Uterus (tissue), 3 donors: ENCODE measurements at regions not wholly inside any gene's neighbourhood (a gene's known extent, or its start where the extent isn't known, plus 50 kb on each side); places are given as distances from the start of the nearest gene placed in this dataset.
"Not testable (repeated sequence)": the region's sequence is repeated elsewhere in the genome, so short reads cannot be mapped to it uniquely, and the experiment has no call there.

Source experiments
- DNase-seq, 2 donors: peaks; one replicate each; pipeline ENCODE4 v3.0.0-alpha.2; 2019 to 2020
- H3K27ac ChIP-seq, 2 donors: fragments of 200-600 bp; sonication (generic); 1 replicate in 1 of 2; 2 replicates in 1 of 2; pipeline ENCODE4 v1.5.1; 2016 to 2018
- H3K27me3 ChIP-seq, 2 donors: fragments of 200-600 bp; sonication (generic); one replicate each; pipeline ENCODE4 v1.5.1; 2018 to 2019; ENCODE audit warnings: control low read depth in 1 of 2
- H3K36me3 ChIP-seq, 2 donors: fragments of 200-600 bp; sonication (generic); one replicate each; pipeline ENCODE4 v1.5.1; 2019; ENCODE audit warnings: control low read depth in 1 of 2
- H3K4me1 ChIP-seq, 2 donors: fragments of 200-600 bp; sonication (generic); one replicate each; pipeline ENCODE4 v1.5.1; 2018 to 2019; ENCODE audit warnings: control low read depth in 1 of 2
- H3K4me3 ChIP-seq, 2 donors: fragments of 200-600 bp; sonication (generic); 1 replicate in 1 of 2; 2 replicates in 1 of 2; pipeline ENCODE4 v1.5.1; 2018 to 2019; ENCODE audit warnings: mild to moderate bottlenecking in 1 of 2
- H3K9me3 ChIP-seq, 2 donors: fragments of 200-600 bp; sonication (generic); one replicate each; pipeline ENCODE4 v1.5.1; 2019; ENCODE audit warnings: control low read depth in 1 of 2
- POLR2A ChIP-seq, 2 donors: fragments of 450-650 bp; IDR thresholded peaks; one replicate each; pipeline ENCODE4 v1.6.1; 2016; ENCODE audit warnings: antibody characterized with exemption in 2 of 2, mild to moderate bottlenecking in 1 of 2, moderate library complexity in 1 of 2
- intact Hi-C: fragments of 100-400 bp; cut with DNase I; formaldehyde crosslinking; loops from one replicate; pipeline ENCODE4 v1.15.1; 2023; ENCODE audit warnings: low total_unique reads
- TF ChIP-seq, protein P1 (sequence below), 4 experiments: fragments of 200-600 bp in 2 of 4; fragments of 450-650 bp in 2 of 4; sonication (generic) in 2 of 4; IDR thresholded peaks; one replicate each; pipeline ENCODE4 v1.5.1; 2016 to 2019; ENCODE audit warnings: antibody characterized with exemption in 4 of 4, mild to moderate bottlenecking in 2 of 4, moderate library complexity in 1 of 4
- donor health status: DM: yes; HTN: yes; CAD: no.

DNA sequence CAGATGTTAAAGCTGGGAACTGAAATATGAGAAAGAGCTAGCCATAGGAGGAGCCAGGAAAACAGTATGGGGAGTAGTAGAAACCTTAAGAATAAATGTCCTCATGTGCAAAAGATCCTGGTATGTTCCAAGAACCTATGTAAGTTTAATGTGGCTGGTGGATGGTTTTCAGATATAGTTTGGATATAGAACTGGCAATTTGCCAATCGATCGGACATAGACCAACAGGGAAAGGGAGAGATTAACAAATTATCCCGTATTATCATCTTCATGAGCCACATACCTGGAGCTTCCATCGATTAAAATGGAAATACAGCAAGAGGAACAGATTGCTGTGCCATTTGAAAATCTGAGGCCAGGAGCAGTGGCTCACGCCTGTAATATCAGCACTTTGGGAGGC lies 388.7 kb downstream of the PRELID2 start:
- H3K36me3 ChIP-seq, result no peaks in the 10 kb centered on the region
- DNase-seq, result no peak
- intact Hi-C loops, result no loop called here
- no peak overlapping the region for H3K4me3 ChIP-seq
- H3K4me1 ChIP-seq, result no peaks in the 10 kb centered on the region
- no peaks in the 10 kb centered on the region for H3K9me3 ChIP-seq
- TF ChIP-seq, protein P1, sequence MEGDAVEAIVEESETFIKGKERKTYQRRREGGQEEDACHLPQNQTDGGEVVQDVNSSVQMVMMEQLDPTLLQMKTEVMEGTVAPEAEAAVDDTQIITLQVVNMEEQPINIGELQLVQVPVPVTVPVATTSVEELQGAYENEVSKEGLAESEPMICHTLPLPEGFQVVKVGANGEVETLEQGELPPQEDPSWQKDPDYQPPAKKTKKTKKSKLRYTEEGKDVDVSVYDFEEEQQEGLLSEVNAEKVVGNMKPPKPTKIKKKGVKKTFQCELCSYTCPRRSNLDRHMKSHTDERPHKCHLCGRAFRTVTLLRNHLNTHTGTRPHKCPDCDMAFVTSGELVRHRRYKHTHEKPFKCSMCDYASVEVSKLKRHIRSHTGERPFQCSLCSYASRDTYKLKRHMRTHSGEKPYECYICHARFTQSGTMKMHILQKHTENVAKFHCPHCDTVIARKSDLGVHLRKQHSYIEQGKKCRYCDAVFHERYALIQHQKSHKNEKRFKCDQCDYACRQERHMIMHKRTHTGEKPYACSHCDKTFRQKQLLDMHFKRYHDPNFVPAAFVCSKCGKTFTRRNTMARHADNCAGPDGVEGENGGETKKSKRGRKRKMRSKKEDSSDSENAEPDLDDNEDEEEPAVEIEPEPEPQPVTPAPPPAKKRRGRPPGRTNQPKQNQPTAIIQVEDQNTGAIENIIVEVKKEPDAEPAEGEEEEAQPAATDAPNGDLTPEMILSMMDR (IDR thresholded peaks at IDR 0.05), result no peak
- no peak for TF ChIP-seq POLR2A (IDR thresholded peaks at IDR 0.05)
- H3K27ac ChIP-seq, result no peak overlapping the region
- no peaks in the 10 kb centered on the region for H3K27me3 ChIP-seq

DNA sequence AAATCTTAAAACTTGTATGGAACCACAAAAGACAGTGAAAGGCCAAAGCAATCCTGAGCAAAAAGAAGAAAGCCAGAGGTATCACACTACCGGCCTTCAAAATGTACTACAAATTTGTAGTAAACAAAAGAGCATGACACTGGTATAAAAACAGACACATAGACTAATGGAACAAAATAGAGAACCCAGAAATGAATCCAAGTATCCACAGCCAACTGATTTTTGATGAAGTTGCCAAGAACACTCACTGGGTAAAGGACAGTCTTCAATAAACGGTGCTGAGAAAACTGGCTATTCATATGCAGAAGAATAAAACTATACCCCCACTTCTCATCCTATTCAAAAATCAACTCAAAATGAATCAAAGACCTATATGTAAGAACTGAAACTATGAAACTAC lies 390.1 kb downstream of the PRELID2 start:
- H3K9me3 ChIP-seq, result no peaks in the 10 kb centered on the region
- H3K4me3 ChIP-seq, result no peak overlapping the region
- intact Hi-C loops, result no loop called here
- TF ChIP-seq, protein P1 (IDR thresholded peaks at IDR 0.05), result no peak
- TF ChIP-seq POLR2A (IDR thresholded peaks at IDR 0.05), result no peak
- no peak for DNase-seq
- no peaks in the 10 kb centered on the region for H3K4me1 ChIP-seq
- H3K27ac ChIP-seq, result no peak overlapping the region
- no peaks in the 10 kb centered on the region for H3K36me3 ChIP-seq
- H3K27me3 ChIP-seq, result no peaks in the 10 kb centered on the region

DNA sequence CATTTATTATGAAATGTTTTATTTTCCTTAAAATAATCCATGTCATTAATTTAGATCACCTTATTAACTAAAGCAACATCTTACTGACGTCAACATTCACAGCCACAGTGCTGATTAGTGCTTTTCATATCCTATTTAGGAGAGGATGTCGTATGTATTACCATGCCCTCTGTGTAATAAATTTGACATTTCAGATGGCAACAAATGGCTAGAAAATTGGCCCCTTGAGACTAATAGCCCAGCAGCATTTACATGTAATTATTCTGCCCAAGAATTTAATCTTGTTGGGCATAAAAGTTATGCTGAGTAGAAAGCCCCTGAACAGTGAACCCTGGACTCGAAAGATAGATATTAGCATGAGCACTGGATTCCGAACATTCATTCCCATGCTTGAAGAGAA lies 391.2 kb downstream of the PRELID2 start:
- no peak for DNase-seq
- Histone ChIP-seq H3K4me1 (no peaks in the 10 kb centered on the region), H3K9me3 (no peaks in the 10 kb centered on the region), H3K36me3 (no peaks in the 10 kb centered on the region), H3K4me3 (no peak overlapping the region), H3K27ac (no peak overlapping the region), H3K27me3 (no peaks in the 10 kb centered on the region)
- TF ChIP-seq POLR2A (IDR thresholded peaks at IDR 0.05), result no peak
- TF ChIP-seq, protein P1 (IDR thresholded peaks at IDR 0.05), result no peak
- intact Hi-C loops, result no loop called here

DNA sequence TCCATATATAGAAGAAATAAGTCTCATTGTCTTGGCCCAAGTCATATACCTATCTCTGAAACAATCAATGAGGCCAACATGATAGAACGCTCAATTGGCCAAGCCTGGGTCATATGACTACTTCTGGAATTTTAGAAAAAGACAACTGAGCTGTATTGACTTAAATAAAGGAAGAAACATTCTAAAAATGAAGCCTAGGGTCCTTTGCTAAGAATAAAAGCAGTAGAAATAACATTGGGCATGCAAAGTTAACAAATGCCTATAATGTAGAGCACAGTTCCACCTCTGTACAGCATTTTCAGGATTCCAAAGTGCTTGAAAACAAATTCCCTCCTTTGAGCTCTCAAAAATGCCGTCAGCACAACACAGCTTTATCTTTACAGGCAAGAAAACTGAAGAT lies 391.8 kb downstream of the PRELID2 start:
- no peaks in the 10 kb centered on the region for H3K4me1 ChIP-seq
- intact Hi-C loops, result no loop called here
- no peaks in the 10 kb centered on the region for H3K36me3 ChIP-seq
- H3K27me3 ChIP-seq, result no peaks in the 10 kb centered on the region
- H3K9me3 ChIP-seq, result no peaks in the 10 kb centered on the region
- H3K4me3 ChIP-seq, result no peak overlapping the region
- H3K27ac ChIP-seq, result no peak overlapping the region
- TF ChIP-seq, protein P1 (IDR thresholded peaks at IDR 0.05), result no peak
- TF ChIP-seq POLR2A (IDR thresholded peaks at IDR 0.05), result no peak
- no peak for DNase-seq

DNA sequence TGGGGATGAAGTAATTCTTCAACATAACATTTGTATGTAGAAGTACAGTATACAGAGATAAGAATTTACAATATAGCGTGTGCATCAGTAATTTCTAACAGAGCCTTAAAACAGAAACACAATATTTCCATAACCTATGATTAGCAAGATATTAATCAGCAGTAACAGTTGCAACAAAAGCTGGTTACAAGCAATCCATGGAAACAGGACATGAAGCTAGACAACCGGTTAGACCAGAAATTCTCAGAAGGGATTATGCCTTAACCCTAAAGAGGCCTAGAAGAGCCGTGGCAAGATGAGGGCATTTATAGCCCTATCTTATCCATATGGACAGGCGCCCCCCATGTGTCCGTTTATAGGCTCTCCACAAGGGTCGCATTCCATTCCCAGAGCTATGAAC lies 392.5 kb downstream of the PRELID2 start:
- intact Hi-C loops, H3K27ac ChIP-seq, H3K27me3 ChIP-seq, H3K4me1 ChIP-seq, H3K9me3 ChIP-seq, DNase-seq, H3K4me3 ChIP-seq, H3K36me3 ChIP-seq: not testable (repeated sequence)

DNA sequence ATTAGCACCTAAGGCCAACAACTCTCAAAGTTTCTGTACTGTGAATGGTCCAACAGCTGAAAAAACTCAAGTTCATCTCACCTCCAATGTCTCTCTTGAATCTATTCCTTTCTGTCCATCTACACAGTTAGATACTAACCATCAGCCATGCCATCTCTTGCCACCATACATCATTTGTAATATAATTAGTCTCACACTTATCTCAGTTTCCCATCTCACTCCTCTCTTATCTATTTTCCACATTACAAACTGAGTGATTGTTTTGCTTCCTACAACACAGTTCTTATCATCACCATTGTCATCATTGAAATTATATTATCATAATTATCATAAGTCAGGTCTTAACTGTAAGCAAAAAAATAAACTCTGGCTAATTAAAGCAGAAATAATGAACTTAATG lies 393.9 kb downstream of the PRELID2 start:
- Histone ChIP-seq H3K4me1 (no peaks in the 10 kb centered on the region), H3K4me3 (no peak overlapping the region), H3K36me3 (no peaks in the 10 kb centered on the region), H3K9me3 (no peaks in the 10 kb centered on the region), H3K27me3 (no peaks in the 10 kb centered on the region), H3K27ac (no peak overlapping the region)
- DNase-seq, result no peak
- TF ChIP-seq, protein P1 (IDR thresholded peaks at IDR 0.05), result no peak
- no peak for TF ChIP-seq POLR2A (IDR thresholded peaks at IDR 0.05)
- intact Hi-C loops, result no loop called here
